Vagina (tissue), 2 donors: ENCODE measurements at regions not wholly inside any gene's neighbourhood (a gene's known extent, or its start where the extent isn't known, plus 50 kb on each side); places are given as distances from the start of the nearest gene placed in this dataset.

Source experiments
- DNase-seq, 2 donors: peaks; one replicate each; pipeline ENCODE4 v3.0.0-alpha.2; 2017; ENCODE audit errors: extremely low spot score in 2 of 2
- H3K27ac ChIP-seq: fragments of 200-600 bp; sonication (generic); one replicate; pipeline ENCODE4 v1.5.1; 2019
- H3K27me3 ChIP-seq: fragments of 200-600 bp; sonication (generic); one replicate; pipeline ENCODE4 v1.5.1; 2019
- H3K36me3 ChIP-seq, 2 donors: fragments of 200-600 bp; sonication (generic); one replicate each; pipeline ENCODE4 v1.5.1; 2017 to 2019
- H3K4me1 ChIP-seq: fragments of 200-600 bp; sonication (generic); one replicate; pipeline ENCODE4 v1.5.1; 2019
- H3K4me3 ChIP-seq, 2 donors: fragments of 200-600 bp; sonication (generic); 1 replicate in 1 of 2; 2 replicates in 1 of 2; pipeline ENCODE4 v1.5.1; 2016 to 2019
- H3K9me3 ChIP-seq: fragments of 200-600 bp; sonication (generic); one replicate; pipeline ENCODE4 v1.5.1; 2019
- CTCF ChIP-seq, 3 experiments: fragments of 450-650 bp in 2 of 3; fragments of 200-600 bp in 1 of 3; sonication (generic) in 1 of 3; IDR thresholded peaks; one replicate each; pipeline ENCODE4 v1.5.1; 2017 to 2019; ENCODE audit warnings: antibody characterized with exemption in 3 of 3, mild to moderate bottlenecking in 2 of 3, moderate library complexity in 2 of 3
- POLR2A ChIP-seq, 2 donors: fragments of 450-650 bp; IDR thresholded peaks; one replicate each; pipeline ENCODE4 v1.6.1; 2017; ENCODE audit warnings: antibody characterized with exemption in 2 of 2, mild to moderate bottlenecking in 2 of 2, moderate library complexity in 2 of 2
- POLR2AphosphoS5 ChIP-seq, 2 donors: sonication (generic); formaldehyde crosslinking; IDR thresholded peaks; one replicate each; pipeline ENCODE4 v1.9.0; 2017; ENCODE audit warnings: antibody characterized with exemption in 2 of 2, mild to moderate bottlenecking in 2 of 2, low read depth in 1 of 2; ENCODE audit not compliant: insufficient read depth in 1 of 2
- intact Hi-C: fragments of 100-400 bp; cut with DNase I; formaldehyde crosslinking; loops from one replicate; pipeline ENCODE4 v1.15.1; 2023

DNA sequence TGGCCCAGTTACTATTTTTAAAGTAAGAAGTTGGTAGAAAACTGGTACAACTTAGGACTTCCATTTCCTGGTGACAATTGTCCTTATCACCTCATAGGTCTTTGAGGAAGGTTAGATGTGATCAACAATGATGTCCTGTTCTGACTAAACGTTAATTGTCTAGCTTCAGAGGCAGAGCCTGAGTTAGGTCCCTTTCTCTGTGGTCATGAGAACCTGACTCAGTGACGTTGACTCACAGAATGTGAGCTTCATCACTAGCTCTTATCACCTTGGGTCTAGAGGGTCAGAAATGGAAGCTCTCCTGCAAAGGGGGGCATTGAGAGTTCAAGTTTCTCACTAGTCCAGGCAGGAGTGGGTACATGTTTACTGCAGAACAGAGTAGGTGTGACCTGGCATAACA, 60.6 kb upstream of the ATP8B1 start:
- Histone ChIP-seq H3K9me3 (no peaks in the 10 kb centered on the region), H3K4me3 (no peak overlapping the region), H3K4me1 (no peaks in the 10 kb centered on the region), H3K27ac (no peak overlapping the region), H3K27me3 (no peaks in the 10 kb centered on the region), H3K36me3 (no peaks in the 10 kb centered on the region)
- intact Hi-C loops: no loop called here
- DNase-seq: peak in 1 of 2 donors; percentile 29
- TF ChIP-seq POLR2A (IDR thresholded peaks at IDR 0.05): no peak
- TF ChIP-seq CTCF (IDR thresholded peaks at IDR 0.05): no peak
- no peak for TF ChIP-seq POLR2AphosphoS5 (IDR thresholded peaks at IDR 0.05; ENCODE audit: insufficient read depth in 1 of 2, low read depth in 1 of 2)

DNA sequence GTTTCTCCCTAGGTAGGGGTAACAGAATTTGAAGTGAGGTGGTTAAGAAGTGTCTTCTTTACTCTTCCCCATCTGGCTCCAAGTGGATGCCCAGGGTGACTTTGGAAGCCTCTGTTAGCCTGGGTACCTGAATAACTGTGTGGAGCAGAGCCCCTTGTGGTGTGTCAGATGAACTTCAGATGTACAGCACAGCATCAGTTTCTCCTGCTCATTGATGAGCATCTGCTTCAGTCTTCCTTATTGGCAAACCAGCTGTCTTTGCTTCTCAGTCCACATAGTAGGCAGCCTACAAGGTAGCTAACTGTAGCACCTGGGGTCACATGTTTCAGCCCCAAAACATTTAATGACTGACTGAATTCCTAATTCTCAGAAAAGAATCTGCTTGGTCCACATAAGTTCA, 56.2 kb upstream of the ATP8B1 start:
- intact Hi-C loops: no loop called here
- Histone ChIP-seq H3K9me3 (no peaks in the 10 kb centered on the region), H3K27ac (no peak overlapping the region), H3K27me3 (no peaks in the 10 kb centered on the region), H3K4me3 (no peak overlapping the region), H3K36me3 (no peaks in the 10 kb centered on the region), H3K4me1 (no peaks in the 10 kb centered on the region)
- no peak for TF ChIP-seq POLR2A (IDR thresholded peaks at IDR 0.05)
- no peak for TF ChIP-seq POLR2AphosphoS5 (IDR thresholded peaks at IDR 0.05; ENCODE audit: insufficient read depth in 1 of 2, low read depth in 1 of 2)
- no peak for TF ChIP-seq CTCF (IDR thresholded peaks at IDR 0.05)
- no peak for DNase-seq

GRCh38 chr18:57856557-57857280, 53.6 kb upstream of the ATP8B1 start:
- H3K27ac ChIP-seq: no peak overlapping the region
- no peaks in the 10 kb centered on the region for H3K27me3 ChIP-seq
- intact Hi-C loops: no loop called here
- TF ChIP-seq CTCF (IDR thresholded peaks at IDR 0.05) (no peak), POLR2AphosphoS5 (IDR thresholded peaks at IDR 0.05; ENCODE audit: insufficient read depth in 1 of 2, low read depth in 1 of 2) (no peak), POLR2A (IDR thresholded peaks at IDR 0.05) (no peak)
- H3K4me3 ChIP-seq: no peak overlapping the region
- no peaks in the 10 kb centered on the region for H3K9me3 ChIP-seq
- H3K4me1 ChIP-seq: no peaks in the 10 kb centered on the region
- no peaks in the 10 kb centered on the region for H3K36me3 ChIP-seq
- no peak for DNase-seq

- H3K9me3 ChIP-seq: no peaks in the 10 kb centered on the region
- H3K4me3 ChIP-seq: no peak overlapping the region
- TF ChIP-seq CTCF (IDR thresholded peaks at IDR 0.05) (no peak), POLR2A (IDR thresholded peaks at IDR 0.05) (no peak), POLR2AphosphoS5 (IDR thresholded peaks at IDR 0.05; ENCODE audit: insufficient read depth in 1 of 2, low read depth in 1 of 2) (no peak)
- no peak for DNase-seq
- H3K4me1 ChIP-seq: no peaks in the 10 kb centered on the region
- H3K27ac ChIP-seq: no peak overlapping the region
- intact Hi-C loops: no loop called here
- H3K27me3 ChIP-seq: no peaks in the 10 kb centered on the region
- no peaks in the 10 kb centered on the region for H3K36me3 ChIP-seq
Observed at GRCh38 chr18:57856128-57856527, 53.0 kb upstream of the ATP8B1 start.

GRCh38 chr18:57855551-57855950, 52.4 kb upstream of the ATP8B1 start:
- Histone ChIP-seq H3K9me3 (no peaks in the 10 kb centered on the region), H3K27me3 (no peaks in the 10 kb centered on the region), H3K4me3 (no peak overlapping the region), H3K27ac (no peak overlapping the region), H3K36me3 (no peaks in the 10 kb centered on the region), H3K4me1 (no peaks in the 10 kb centered on the region)
- DNase-seq: no peak
- TF ChIP-seq POLR2AphosphoS5 (IDR thresholded peaks at IDR 0.05; ENCODE audit: insufficient read depth in 1 of 2, low read depth in 1 of 2) (no peak), POLR2A (IDR thresholded peaks at IDR 0.05) (no peak), CTCF (IDR thresholded peaks at IDR 0.05) (no peak)
- intact Hi-C loops: no loop called here
